ENCODE measurements at regions not wholly inside any gene's neighbourhood (a gene's known extent, or its start where the extent isn't known, plus 50 kb on each side); places are given as distances from the start of the nearest gene placed in this dataset.

GRCh38 chr15:26358708-26359107 lies 414.2 kb downstream of the GABRB3 start:
- ChIA-PET CTCF (no interaction called here), POLR2A (no interaction called here)
- Mint-ChIP-seq H3K4me1 (no peaks in the 10 kb centered on the region), H3K27me3 (no peaks in the 10 kb centered on the region), H3K4me3 (no peak overlapping the region), H3K27ac (no peak overlapping the region), H3K9me3 (peaks cover 8% of the 10 kb centered on the region), H3K36me3 (ENCODE audit: low read depth) (no peaks in the 10 kb centered on the region)
- no peak for DNase-seq

GRCh38 chr15:26357653-26358052 lies 415.2 kb downstream of the GABRB3 start:
- no peak overlapping the region for H3K4me3 Mint-ChIP-seq
- ChIA-PET POLR2A (no interaction called here), CTCF (no interaction called here)
- H3K9me3 Mint-ChIP-seq: peaks cover 8% of the 10 kb centered on the region
- DNase-seq: no peak
- no peaks in the 10 kb centered on the region for H3K4me1 Mint-ChIP-seq
- H3K36me3 Mint-ChIP-seq (ENCODE audit: low read depth): no peaks in the 10 kb centered on the region
- no peaks in the 10 kb centered on the region for H3K27me3 Mint-ChIP-seq
- no peak overlapping the region for H3K27ac Mint-ChIP-seq

- POLR2A ChIA-PET: no interaction called here
- Mint-ChIP-seq H3K27me3 (no peaks in the 10 kb centered on the region), H3K9me3 (no peaks in the 10 kb centered on the region), H3K27ac (no peak overlapping the region), H3K4me3 (no peak overlapping the region), H3K36me3 (ENCODE audit: low read depth) (no peaks in the 10 kb centered on the region), H3K4me1 (no peaks in the 10 kb centered on the region)
- CTCF ChIA-PET: no interaction called here
- no peak for DNase-seq
These were observed 417.3 kb downstream of the GABRB3 start for GRCh38 chr15:26355472-26356074.

- CTCF ChIA-PET: no interaction called here
- H3K4me1 Mint-ChIP-seq: no peaks in the 10 kb centered on the region
- H3K27ac Mint-ChIP-seq: no peak overlapping the region
- H3K9me3 Mint-ChIP-seq: peaks cover under 1% of the 10 kb centered on the region
- POLR2A ChIA-PET: no interaction called here
- no peaks in the 10 kb centered on the region for H3K27me3 Mint-ChIP-seq
- H3K36me3 Mint-ChIP-seq (ENCODE audit: low read depth): no peaks in the 10 kb centered on the region
- no peak overlapping the region for H3K4me3 Mint-ChIP-seq
- DNase-seq: no peak
These were observed 420.0 kb downstream of the GABRB3 start for GRCh38 chr15:26352909-26353308.

GRCh38 chr15:26352406-26352805 lies 420.5 kb downstream of the GABRB3 start:
- H3K9me3 Mint-ChIP-seq: peaks cover 2% of the 10 kb centered on the region
- no peaks in the 10 kb centered on the region for H3K4me1 Mint-ChIP-seq
- no peak for DNase-seq
- no peaks in the 10 kb centered on the region for H3K36me3 Mint-ChIP-seq (ENCODE audit: low read depth)
- POLR2A ChIA-PET: no interaction called here
- no peak overlapping the region for H3K27ac Mint-ChIP-seq
- no peaks in the 10 kb centered on the region for H3K27me3 Mint-ChIP-seq
- H3K4me3 Mint-ChIP-seq: no peak overlapping the region
- CTCF ChIA-PET: no interaction called here

- H3K27ac Mint-ChIP-seq: no peak overlapping the region
- peaks cover 12% of the 10 kb centered on the region for H3K9me3 Mint-ChIP-seq
- H3K27me3 Mint-ChIP-seq: no peaks in the 10 kb centered on the region
- POLR2A ChIA-PET: no interaction called here
- H3K36me3 Mint-ChIP-seq (ENCODE audit: low read depth): no peaks in the 10 kb centered on the region
- CTCF ChIA-PET: no interaction called here
- no peak for DNase-seq
- no peak overlapping the region for H3K4me3 Mint-ChIP-seq
- no peaks in the 10 kb centered on the region for H3K4me1 Mint-ChIP-seq
These were observed 447.4 kb downstream of the GABRB3 start for GRCh38 chr15:26325495-26325894.

GRCh38 chr15:26323566-26323965 lies 449.3 kb downstream of the GABRB3 start:
- Mint-ChIP-seq H3K9me3 (peaks cover 10% of the 10 kb centered on the region), H3K27me3 (no peaks in the 10 kb centered on the region), H3K27ac (no peak overlapping the region), H3K4me3 (no peak overlapping the region), H3K4me1 (no peaks in the 10 kb centered on the region), H3K36me3 (ENCODE audit: low read depth) (no peaks in the 10 kb centered on the region)
- ChIA-PET CTCF (interaction anchor here (0.5 kb wide), 1 partner anchor 41 kb away, joined by 4 read pairs; no protein-coding TSS in a partner anchor), POLR2A (no interaction called here)
- no peak for DNase-seq

GRCh38 chr15:26318689-26319088 lies 454.2 kb downstream of the GABRB3 start:
- no peaks in the 10 kb centered on the region for H3K27me3 Mint-ChIP-seq
- peaks cover 10% of the 10 kb centered on the region for H3K9me3 Mint-ChIP-seq
- no peak overlapping the region for H3K4me3 Mint-ChIP-seq
- ChIA-PET POLR2A (no interaction called here), CTCF (no interaction called here)
- DNase-seq: no peak
- no peaks in the 10 kb centered on the region for H3K4me1 Mint-ChIP-seq
- H3K36me3 Mint-ChIP-seq (ENCODE audit: low read depth): no peaks in the 10 kb centered on the region
- no peak overlapping the region for H3K27ac Mint-ChIP-seq

GRCh38 chr15:26314577-26314976 lies 451.4 kb upstream of the ATP10A start:
- Mint-ChIP-seq H3K27ac (no peak overlapping the region), H3K4me3 (no peak overlapping the region), H3K36me3 (ENCODE audit: low read depth) (no peaks in the 10 kb centered on the region), H3K27me3 (no peaks in the 10 kb centered on the region), H3K9me3 (peaks cover 12% of the 10 kb centered on the region), H3K4me1 (no peaks in the 10 kb centered on the region)
- DNase-seq: no peak
- ChIA-PET CTCF (no interaction called here), POLR2A (no interaction called here)

- no peak overlapping the region for H3K4me3 Mint-ChIP-seq
- POLR2A ChIA-PET: no interaction called here
- H3K27ac Mint-ChIP-seq: no peak overlapping the region
- peaks cover 19% of the 10 kb centered on the region for H3K9me3 Mint-ChIP-seq
- H3K27me3 Mint-ChIP-seq: no peaks in the 10 kb centered on the region
- H3K4me1 Mint-ChIP-seq: no peaks in the 10 kb centered on the region
- H3K36me3 Mint-ChIP-seq (ENCODE audit: low read depth): no peaks in the 10 kb centered on the region
- CTCF ChIA-PET: no interaction called here
- DNase-seq: no peak
These were observed 448.6 kb upstream of the ATP10A start for GRCh38 chr15:26311710-26312236.

GRCh38 chr15:26298659-26299170 lies 435.6 kb upstream of the ATP10A start:
- Mint-ChIP-seq H3K27me3 (no peaks in the 10 kb centered on the region), H3K9me3 (peaks cover 15% of the 10 kb centered on the region), H3K4me1 (no peaks in the 10 kb centered on the region), H3K4me3 (no peak overlapping the region), H3K27ac (no peak overlapping the region), H3K36me3 (ENCODE audit: low read depth) (no peaks in the 10 kb centered on the region)
- CTCF ChIA-PET: no interaction called here
- no peak for DNase-seq
- POLR2A ChIA-PET: no interaction called here

- no peak for DNase-seq
- no peak overlapping the region for H3K27ac Mint-ChIP-seq
- no peaks in the 10 kb centered on the region for H3K27me3 Mint-ChIP-seq
- peaks cover 15% of the 10 kb centered on the region for H3K9me3 Mint-ChIP-seq
- ChIA-PET POLR2A (no interaction called here), CTCF (no interaction called here)
- no peak overlapping the region for H3K4me3 Mint-ChIP-seq
- no peaks in the 10 kb centered on the region for H3K36me3 Mint-ChIP-seq (ENCODE audit: low read depth)
- H3K4me1 Mint-ChIP-seq: no peaks in the 10 kb centered on the region
These were observed 435.0 kb upstream of the ATP10A start for GRCh38 chr15:26298010-26298658.

GRCh38 chr15:26295336-26296085 lies 432.4 kb upstream of the ATP10A start:
- Mint-ChIP-seq H3K36me3 (ENCODE audit: low read depth) (no peaks in the 10 kb centered on the region), H3K27ac (no peak overlapping the region), H3K9me3 (peaks cover 20% of the 10 kb centered on the region), H3K27me3 (no peaks in the 10 kb centered on the region), H3K4me3 (no peak overlapping the region), H3K4me1 (no peaks in the 10 kb centered on the region)
- ChIA-PET POLR2A (no interaction called here), CTCF (no interaction called here)
- DNase-seq: no peak
